Trophoblast cell (in vitro differentiated cells and primary cell): ENCODE measurements at regions not wholly inside any gene's neighbourhood (a gene's known extent, or its start where the extent isn't known, plus 50 kb on each side); places are given as distances from the start of the nearest gene placed in this dataset.

Experiments
- DNase-seq, 2 donors: peaks; one replicate each; pipeline ENCODE4 v3.0.0-alpha.2; 2016
- H2AFZ ChIP-seq: 2 replicates; pipeline ENCODE4 v1.6.1; 2013; ENCODE audit warnings: low read length, moderate library complexity, mild to moderate bottlenecking; ENCODE audit not compliant: insufficient read depth, poor library complexity
- H2AK5ac ChIP-seq: 2 replicates; pipeline ENCODE4 v1.6.1; 2013; ENCODE audit warnings: mild to moderate bottlenecking, low read length
- H2BK120ac ChIP-seq: 2 replicates; pipeline ENCODE4 v1.6.1; 2013; ENCODE audit warnings: low read length, mild to moderate bottlenecking, moderate library complexity; ENCODE audit not compliant: insufficient read depth, poor library complexity
- H2BK12ac ChIP-seq: 2 replicates; pipeline ENCODE4 v1.6.1; 2013; ENCODE audit warnings: mild to moderate bottlenecking, low read length, moderate library complexity
- H2BK5ac ChIP-seq: 2 replicates; pipeline ENCODE4 v1.6.1; 2013; ENCODE audit warnings: low read length, low read depth, moderate library complexity, mild to moderate bottlenecking; ENCODE audit not compliant: poor library complexity
- H3K14ac ChIP-seq: 2 replicates; pipeline ENCODE4 v1.6.1; 2013; ENCODE audit warnings: mild to moderate bottlenecking, low read length
- H3K18ac ChIP-seq: 2 replicates; pipeline ENCODE4 v1.6.1; 2013; ENCODE audit warnings: mild to moderate bottlenecking, low read length
- H3K23ac ChIP-seq: 2 replicates; pipeline ENCODE4 v1.6.1; 2013; ENCODE audit warnings: low read length
- H3K27ac ChIP-seq: 2 replicates; pipeline ENCODE4 v1.5.1; 2013; ENCODE audit warnings: low read depth, mild to moderate bottlenecking, inconsistent platforms, low read length, moderate library complexity
- H3K27me3 ChIP-seq: 2 replicates; pipeline ENCODE4 v1.6.1; 2013; ENCODE audit warnings: inconsistent platforms, mild to moderate bottlenecking, low read length, moderate library complexity; ENCODE audit not compliant: insufficient read depth
- H3K36me3 ChIP-seq, 2 experiments: 1 replicate in 1 of 2; 2 replicates in 1 of 2; pipeline ENCODE4 v1.6.1; 2013; ENCODE audit warnings: low read length in 2 of 2, mild to moderate bottlenecking in 2 of 2, moderate library complexity in 1 of 2; ENCODE audit not compliant: insufficient read depth in 2 of 2, control insufficient read depth in 1 of 2
- H3K4ac ChIP-seq: 2 replicates; pipeline ENCODE4 v1.6.1; 2013; ENCODE audit warnings: low read depth, mild to moderate bottlenecking, low read length, moderate library complexity
- H3K4me1 ChIP-seq, 2 experiments: 1 replicate in 1 of 2; 2 replicates in 1 of 2; pipeline ENCODE4 v1.6.1; 2013; ENCODE audit warnings: low read length in 2 of 2, mild to moderate bottlenecking in 2 of 2, moderate library complexity in 1 of 2; ENCODE audit not compliant: insufficient read depth in 2 of 2, control insufficient read depth in 1 of 2
- H3K4me2 ChIP-seq: 2 replicates; pipeline ENCODE4 v1.6.1; 2013; ENCODE audit warnings: inconsistent platforms, mild to moderate bottlenecking, low read length, moderate library complexity
- H3K4me3 ChIP-seq: 2 replicates; pipeline ENCODE4 v1.5.1; 2013; ENCODE audit warnings: mild to moderate bottlenecking, low read depth, low read length, inconsistent platforms
- H3K79me1 ChIP-seq: one replicate; pipeline ENCODE4 v1.6.1; 2013; ENCODE audit warnings: low read length
- H3K79me2 ChIP-seq: 2 replicates; pipeline ENCODE4 v1.6.1; 2013; ENCODE audit warnings: low read length, mild to moderate bottlenecking; ENCODE audit not compliant: control insufficient read depth, insufficient read depth, poor library complexity
- H3K9ac ChIP-seq: 2 replicates; pipeline ENCODE4 v1.6.1; 2013; ENCODE audit warnings: mild to moderate bottlenecking, low read length
- H3K9me3 ChIP-seq: 2 replicates; pipeline ENCODE4 v1.6.1; 2013; ENCODE audit warnings: low read depth, mild to moderate bottlenecking, control low read depth, inconsistent platforms, low read length; ENCODE audit not compliant: insufficient read depth
- H4K12ac ChIP-seq: 2 replicates; pipeline ENCODE4 v1.6.1; 2013; ENCODE audit warnings: low read depth, mild to moderate bottlenecking, low read length, moderate library complexity
- H4K8ac ChIP-seq: 2 replicates; pipeline ENCODE4 v1.6.1; 2013; ENCODE audit warnings: low read depth, mild to moderate bottlenecking, low read length, moderate library complexity
- H4K91ac ChIP-seq: one replicate; pipeline ENCODE4 v1.6.1; 2013; ENCODE audit warnings: low read depth, mild to moderate bottlenecking, low read length, moderate library complexity
- WGBS: extraction: QIAGEN DNeasy Blood & Tissue Kit; methylation state at CpG from one replicate; pipeline ENCODE4 v1.1.7; 2013; ENCODE audit warnings: missing lambda C conversion rate; ENCODE audit not compliant: insufficient read length, insufficient coverage; ENCODE audit errors: extremely low coverage; 5-methylcytosine and 5-hydroxymethylcytosine counted together

DNA sequence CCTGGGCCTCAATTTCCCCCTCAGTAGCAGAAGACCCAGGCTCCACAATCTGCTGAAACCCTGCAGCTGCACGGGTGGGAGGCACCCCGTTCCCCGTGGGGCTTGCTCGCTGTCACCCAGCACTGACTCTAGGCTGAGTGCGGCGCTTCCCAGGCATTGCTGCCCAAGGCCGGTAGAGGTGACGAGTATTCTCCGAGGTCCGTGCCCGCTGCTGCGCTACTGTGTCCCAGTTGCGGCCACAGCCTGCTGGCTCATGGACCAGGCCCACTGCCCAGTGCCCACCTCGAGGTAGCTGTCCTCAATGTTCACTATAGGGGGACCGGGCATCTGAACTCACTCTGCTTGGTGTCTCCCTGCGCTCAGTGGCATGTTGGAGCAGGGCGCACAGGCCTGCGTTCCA, 74.7 kb downstream of the GSC start:
- Histone ChIP-seq H2BK5ac (no peak overlapping the region), H3K14ac (no peak overlapping the region), H3K9me3 (no peaks in the 10 kb centered on the region), H4K91ac (no peak overlapping the region), H2AK5ac (no peak overlapping the region), H3K36me3 (no peaks in the 10 kb centered on the region), H3K9ac (no peak overlapping the region), H3K79me1 (no peaks in the 10 kb centered on the region), H2BK12ac (no peak overlapping the region), H4K12ac (no peak overlapping the region), H3K4me3 (no peak overlapping the region), H3K23ac (no peak overlapping the region), H3K4me2 (no peak overlapping the region), H3K27me3 (no peaks in the 10 kb centered on the region), H3K27ac (no peak overlapping the region), H2BK120ac (no peak overlapping the region), H3K79me2 (no peaks in the 10 kb centered on the region), H3K4ac (no peak overlapping the region), H3K18ac (no peak overlapping the region), H4K8ac (no peak overlapping the region), H2AFZ (no peak overlapping the region), H3K4me1 (no peaks in the 10 kb centered on the region)
- no CpG with 5 or more reads among the region's 18 CpGs for WGBS
- DNase-seq = no peak

GRCh38 chr14:94691660-94692034, 78.3 kb downstream of the GSC start:
- WGBS = no CpG with 5 or more reads among the region's 7 CpGs
- Histone ChIP-seq H3K9me3 (no peaks in the 10 kb centered on the region), H2AFZ (no peak overlapping the region), H3K79me2 (no peaks in the 10 kb centered on the region), H3K4ac (no peak overlapping the region), H4K8ac (no peak overlapping the region), H3K4me2 (no peak overlapping the region), H3K9ac (no peak overlapping the region), H3K79me1 (no peaks in the 10 kb centered on the region), H4K91ac (no peak overlapping the region), H2BK12ac (no peak overlapping the region), H3K23ac (no peak overlapping the region), H2AK5ac (no peak overlapping the region), H4K12ac (no peak overlapping the region), H2BK120ac (no peak overlapping the region), H3K4me3 (no peak overlapping the region), H3K4me1 (no peaks in the 10 kb centered on the region), H3K27me3 (no peaks in the 10 kb centered on the region), H3K27ac (no peak overlapping the region), H3K18ac (no peak overlapping the region), H3K14ac (no peak overlapping the region), H3K36me3 (no peaks in the 10 kb centered on the region), H2BK5ac (no peak overlapping the region)
- DNase-seq = no peak

- no peak overlapping the region for H4K12ac ChIP-seq
- H2BK5ac ChIP-seq = no peak overlapping the region
- WGBS = no CpG with 5 or more reads among the region's 31 CpGs
- H2AFZ ChIP-seq = no peak overlapping the region
- no peak overlapping the region for H3K4me3 ChIP-seq
- no peak overlapping the region for H2BK120ac ChIP-seq
- no peak overlapping the region for H3K18ac ChIP-seq
- H3K4me1 ChIP-seq = no peaks in the 10 kb centered on the region
- no peak for DNase-seq
- H3K27ac ChIP-seq = no peak overlapping the region
- H3K23ac ChIP-seq = no peak overlapping the region
- no peak overlapping the region for H4K8ac ChIP-seq
- no peak overlapping the region for H3K9ac ChIP-seq
- no peak overlapping the region for H2BK12ac ChIP-seq
- no peaks in the 10 kb centered on the region for H3K27me3 ChIP-seq
- no peak overlapping the region for H3K4me2 ChIP-seq
- no peaks in the 10 kb centered on the region for H3K79me2 ChIP-seq
- no peak overlapping the region for H2AK5ac ChIP-seq
- no peaks in the 10 kb centered on the region for H3K36me3 ChIP-seq
- no peak overlapping the region for H4K91ac ChIP-seq
- no peak overlapping the region for H3K4ac ChIP-seq
- H3K14ac ChIP-seq = no peak overlapping the region
- no peaks in the 10 kb centered on the region for H3K79me1 ChIP-seq
- H3K9me3 ChIP-seq = no peaks in the 10 kb centered on the region
Observed at GRCh38 chr14:94690896-94691659, 78.8 kb downstream of the GSC start.

- DNase-seq = no peak
- WGBS = no CpG with 5 or more reads among the region's 14 CpGs
- no peak overlapping the region for H3K4ac ChIP-seq
- H3K23ac ChIP-seq = no peak overlapping the region
- no peak overlapping the region for H2BK120ac ChIP-seq
- H2BK12ac ChIP-seq = no peak overlapping the region
- no peak overlapping the region for H4K12ac ChIP-seq
- no peak overlapping the region for H2AFZ ChIP-seq
- H4K8ac ChIP-seq = no peak overlapping the region
- H3K9me3 ChIP-seq = no peaks in the 10 kb centered on the region
- H3K14ac ChIP-seq = no peak overlapping the region
- H3K4me1 ChIP-seq = no peaks in the 10 kb centered on the region
- no peaks in the 10 kb centered on the region for H3K36me3 ChIP-seq
- no peak overlapping the region for H3K18ac ChIP-seq
- no peak overlapping the region for H2AK5ac ChIP-seq
- no peaks in the 10 kb centered on the region for H3K79me2 ChIP-seq
- no peak overlapping the region for H3K4me3 ChIP-seq
- no peak overlapping the region for H3K9ac ChIP-seq
- no peak overlapping the region for H4K91ac ChIP-seq
- H3K4me2 ChIP-seq = no peak overlapping the region
- H2BK5ac ChIP-seq = no peak overlapping the region
- H3K79me1 ChIP-seq = no peaks in the 10 kb centered on the region
- no peak overlapping the region for H3K27ac ChIP-seq
- no peaks in the 10 kb centered on the region for H3K27me3 ChIP-seq
Observed at GRCh38 chr14:94690486-94690885, 78.3 kb downstream of the SERPINA3 start.
